ENCODE measurements at regions not wholly inside any gene's neighbourhood (a gene's known extent, or its start where the extent isn't known, plus 50 kb on each side); places are given as distances from the start of the nearest gene placed in this dataset.
"Not testable (repeated sequence)": the region's sequence is repeated elsewhere in the genome, so short reads cannot be mapped to it uniquely, and the experiment has no call there.

DNA sequence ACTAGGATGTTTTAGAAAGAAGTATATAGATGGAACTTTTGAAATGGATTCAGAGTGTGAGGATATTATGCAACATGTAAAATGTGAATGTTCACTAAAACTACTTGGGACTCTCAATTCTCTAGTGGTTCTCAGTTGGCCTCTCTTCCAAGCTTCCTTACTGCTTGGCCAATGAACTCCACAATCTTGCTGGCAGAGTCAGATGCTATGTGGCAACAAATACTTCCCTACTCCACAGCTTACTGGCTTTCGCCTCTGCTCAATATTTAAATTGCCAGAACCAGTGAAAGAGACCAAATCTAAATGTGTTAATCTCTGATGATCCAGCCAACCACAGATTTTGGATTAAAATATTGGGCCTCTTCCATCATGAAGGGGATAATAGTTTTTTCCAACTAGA is 138.4 kb downstream of the HTR1B start:
- no peak for DNase-seq (ENCODE audit: low read depth)

DNA sequence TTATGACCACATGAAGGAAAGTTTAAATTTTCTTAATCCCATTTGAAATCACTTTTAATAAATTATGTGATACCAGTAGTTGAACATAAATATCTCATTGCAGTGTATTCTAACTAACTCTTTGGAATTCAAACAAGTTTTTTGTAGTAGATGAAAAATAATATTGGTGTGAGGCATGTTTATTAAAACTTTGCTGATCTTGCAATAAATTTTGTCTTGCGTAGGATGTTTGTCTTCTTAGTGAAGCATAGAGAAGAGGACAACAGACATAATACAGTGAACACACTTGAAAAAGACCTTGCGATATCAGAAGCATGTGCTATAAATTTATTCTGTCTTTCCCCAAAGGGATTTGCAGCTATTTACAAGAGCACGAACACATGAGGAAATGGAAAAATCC is 140.7 kb downstream of the HTR1B start:
- DNase-seq (ENCODE audit: low read depth): no peak

- no peak for DNase-seq (ENCODE audit: low read depth)
These were observed 145.0 kb downstream of the HTR1B start for GRCh38 chr6:77318256-77318655.

- DNase-seq (ENCODE audit: low read depth): no peak
These were observed 149.7 kb downstream of the HTR1B start for GRCh38 chr6:77313595-77313994.

DNA sequence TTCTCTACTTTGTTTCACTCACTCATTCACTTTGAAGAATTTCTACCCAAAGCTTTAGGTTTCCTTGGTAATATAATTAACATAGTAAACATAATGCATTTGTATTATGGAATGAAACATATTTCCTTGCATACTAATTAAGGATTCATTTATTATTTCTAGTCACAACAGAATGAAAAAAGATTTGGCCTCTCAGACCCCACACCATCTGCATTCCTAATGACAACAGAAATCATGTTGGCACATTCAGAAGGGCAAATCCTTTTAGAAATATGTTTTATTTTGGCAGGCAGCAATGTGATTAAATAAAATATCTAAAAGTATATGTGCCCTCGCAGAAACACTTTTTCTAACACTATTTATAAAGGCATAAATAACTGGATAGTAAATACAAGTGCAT is 163.4 kb downstream of the HTR1B start:
- no peak for DNase-seq (ENCODE audit: low read depth)

GRCh38 chr6:77298283-77298682 is 165.0 kb downstream of the HTR1B start:
- DNase-seq (ENCODE audit: low read depth): no peak

GRCh38 chr6:77292564-77293546 is 170.4 kb downstream of the HTR1B start:
- DNase-seq (ENCODE audit: low read depth): peak; percentile 83

DNA sequence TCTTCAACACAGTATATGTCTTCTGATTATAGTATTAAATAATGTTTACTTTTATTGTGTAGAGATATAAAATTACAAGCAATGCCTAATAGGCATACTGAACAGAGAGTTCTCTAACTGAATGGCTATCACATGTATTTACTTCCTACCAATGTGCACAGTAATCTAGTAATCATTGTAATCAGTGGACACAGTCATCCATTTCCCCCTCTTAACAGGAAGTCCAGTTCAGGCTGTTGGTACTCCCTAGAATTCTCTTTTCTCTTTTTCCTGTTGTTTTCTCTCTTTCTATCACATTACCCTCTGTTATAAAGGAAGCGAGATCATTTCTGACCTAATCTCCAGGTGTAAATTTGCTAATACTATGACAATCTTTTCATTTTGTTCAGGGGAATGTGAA is 172.5 kb downstream of the HTR1B start:
- DNase-seq (ENCODE audit: low read depth): no peak

DNA sequence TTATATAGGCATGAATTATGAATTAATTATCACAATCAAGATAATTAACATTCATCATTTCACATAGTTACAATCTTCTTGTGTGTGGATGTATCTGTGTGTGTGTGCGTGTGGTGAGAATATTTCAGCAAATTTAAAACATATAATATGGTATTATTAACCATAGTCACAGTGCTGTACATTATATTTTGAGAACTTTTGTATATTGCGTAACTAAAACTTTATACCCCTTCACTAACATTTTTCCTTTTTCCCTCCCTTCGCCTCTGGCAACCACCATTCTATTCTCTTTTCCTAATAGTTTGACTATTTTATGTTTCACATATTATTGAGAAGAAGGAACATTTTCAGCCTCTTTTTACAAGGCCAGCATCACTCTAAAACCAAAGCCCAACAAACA is 176.8 kb downstream of the HTR1B start:
- DNase-seq (ENCODE audit: low read depth): no peak

- DNase-seq (ENCODE audit: low read depth): no peak
These were observed 189.4 kb downstream of the HTR1B start for GRCh38 chr6:77273929-77274328.

GRCh38 chr6:77264970-77265369 is 198.3 kb downstream of the HTR1B start:
- DNase-seq (ENCODE audit: low read depth): no peak

DNA sequence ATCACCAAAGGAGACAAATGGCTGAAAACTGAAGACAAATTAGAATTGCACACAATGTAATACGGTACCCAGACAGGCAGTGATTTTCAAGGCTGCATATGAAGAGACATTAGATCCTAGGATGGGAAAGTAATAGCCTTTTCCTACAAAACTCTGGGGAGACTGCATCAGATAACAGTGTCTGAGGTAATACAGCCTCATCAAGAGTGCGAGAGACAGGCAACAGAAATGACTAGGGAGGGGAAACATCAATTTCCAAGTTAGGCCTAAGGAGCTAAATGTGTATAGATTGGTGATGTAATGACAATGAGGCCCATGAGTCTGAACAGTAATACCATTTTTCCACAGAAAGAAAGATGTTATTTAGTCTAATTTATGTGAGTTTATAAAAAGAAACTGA is 200.3 kb downstream of the HTR1B start:
- DNase-seq (ENCODE audit: low read depth): no peak

- not testable (repeated sequence) for DNase-seq (ENCODE audit: low read depth)
These were observed 211.5 kb downstream of the HTR1B start for GRCh38 chr6:77251801-77252200.

DNA sequence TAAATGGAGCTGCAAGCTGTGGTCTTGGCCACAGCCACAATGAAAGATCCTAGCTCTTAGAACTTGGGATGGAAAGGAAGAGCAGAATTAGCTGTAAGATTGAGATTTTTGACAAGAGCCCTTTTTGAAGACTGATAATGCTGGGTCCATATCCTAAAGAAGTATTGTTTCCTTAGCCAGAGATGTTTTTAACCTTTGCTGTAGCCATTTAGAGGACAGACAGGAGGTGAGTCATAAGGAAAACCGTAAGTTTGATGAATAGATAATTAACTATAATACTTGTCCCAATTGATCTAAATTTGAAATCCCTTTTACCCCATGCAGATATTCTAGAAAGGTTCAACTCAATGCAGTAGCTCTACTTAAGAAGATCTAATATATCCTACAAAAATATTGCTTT is 213.7 kb downstream of the HTR1B start:
- DNase-seq (ENCODE audit: low read depth): no peak

DNA sequence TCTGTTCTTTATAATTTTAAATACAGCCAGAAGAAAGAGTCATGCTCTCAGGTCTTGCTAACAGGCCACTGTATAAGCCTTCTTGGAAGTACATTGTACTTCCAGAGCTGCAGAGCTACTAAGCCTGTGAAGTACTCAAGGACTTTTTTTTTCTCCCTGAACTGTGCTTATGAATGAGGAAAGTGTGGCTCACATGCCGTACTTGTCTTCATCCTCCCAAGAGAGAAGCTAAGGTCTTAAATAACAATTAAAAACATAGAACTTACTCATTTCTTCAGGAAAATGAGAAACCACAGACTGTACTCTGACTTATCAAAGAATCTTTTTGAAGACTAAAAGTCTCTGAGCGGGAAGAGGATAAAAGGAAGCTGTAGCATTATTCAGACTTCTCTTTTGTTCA is 218.3 kb downstream of the HTR1B start:
- DNase-seq (ENCODE audit: low read depth): no peak

DNA sequence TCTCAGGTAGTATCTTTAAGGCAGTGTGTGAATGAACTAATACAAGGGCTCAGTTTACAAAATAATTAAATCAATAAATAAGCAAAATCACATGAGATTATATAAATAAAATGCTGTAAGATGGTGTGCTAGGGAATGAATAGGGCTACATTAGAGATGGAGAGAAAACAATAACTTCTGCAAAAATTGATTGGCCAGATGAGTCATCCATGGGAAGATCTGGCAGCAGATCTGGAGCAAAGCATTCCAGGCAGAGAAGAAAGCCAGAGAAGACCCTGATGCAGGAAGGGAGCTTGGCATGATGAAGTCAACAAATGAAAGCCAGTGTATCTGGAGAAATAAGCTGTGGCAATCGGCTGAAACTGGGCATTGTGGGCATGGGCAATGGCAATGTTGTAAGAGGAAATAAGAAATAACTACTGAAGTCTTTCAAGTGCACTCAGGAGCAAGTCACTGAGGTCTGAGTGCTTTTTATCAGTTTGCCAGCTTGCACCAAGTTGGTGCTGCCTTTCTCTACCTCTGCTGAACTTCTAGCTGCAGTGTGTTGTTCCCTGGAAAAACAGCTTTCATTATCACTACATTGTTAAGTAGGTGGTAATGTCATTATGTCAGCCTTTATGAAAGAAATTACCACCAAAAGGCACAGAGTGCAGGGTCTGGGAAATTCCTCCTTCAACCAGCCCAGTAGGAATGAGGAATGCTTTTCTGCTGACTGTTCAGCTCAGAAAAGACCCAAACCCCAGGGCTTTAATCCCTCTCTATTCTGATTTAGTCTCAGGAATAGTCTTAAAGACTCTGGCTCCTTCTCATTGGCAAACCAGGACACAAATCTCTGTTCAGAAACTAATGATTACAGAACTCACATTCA is 231.6 kb downstream of the HTR1B start:
- no peak for DNase-seq (ENCODE audit: low read depth)

GRCh38 chr6:77228279-77228678 is 235.0 kb downstream of the HTR1B start:
- no peak for DNase-seq (ENCODE audit: low read depth)

DNA sequence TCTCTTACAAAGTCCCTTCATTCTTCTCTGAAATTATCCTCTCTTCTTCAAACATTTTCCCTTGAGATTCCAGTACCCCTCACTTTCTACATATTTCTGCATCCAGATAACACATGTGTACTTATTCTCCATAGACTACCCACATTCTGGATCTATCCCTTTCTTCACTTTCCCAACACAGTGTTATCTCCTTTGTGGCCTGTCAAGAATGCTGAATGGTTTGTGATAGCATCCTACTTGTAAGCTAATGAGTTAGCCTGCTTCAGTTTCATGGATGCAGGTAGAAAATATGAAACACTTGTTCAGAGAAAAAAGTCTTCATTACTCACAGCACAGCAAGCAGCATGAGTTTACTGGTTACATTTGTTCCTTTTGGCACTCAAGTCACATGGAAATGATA is 245.4 kb downstream of the HTR1B start:
- no peak for DNase-seq (ENCODE audit: low read depth)

DNA sequence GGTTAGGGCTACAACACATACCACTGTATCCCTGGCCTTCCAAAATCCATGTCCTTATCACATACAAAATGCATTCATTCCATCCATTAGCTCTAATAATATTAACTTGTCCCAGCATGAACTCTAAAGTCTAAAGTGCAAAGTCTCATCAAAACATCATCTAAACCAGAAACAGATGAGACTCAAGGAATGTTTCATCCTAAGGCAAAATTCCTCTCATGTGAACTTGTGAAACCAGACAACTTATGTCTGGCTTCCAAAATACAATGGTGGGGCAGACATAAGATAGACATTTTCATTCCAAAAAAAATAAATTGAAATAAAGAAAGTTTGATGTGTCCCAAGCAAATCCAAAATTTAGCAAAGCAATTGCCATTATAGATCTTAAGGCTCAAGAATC is 257.4 kb downstream of the HTR1B start:
- DNase-seq (ENCODE audit: low read depth): no peak

DNA sequence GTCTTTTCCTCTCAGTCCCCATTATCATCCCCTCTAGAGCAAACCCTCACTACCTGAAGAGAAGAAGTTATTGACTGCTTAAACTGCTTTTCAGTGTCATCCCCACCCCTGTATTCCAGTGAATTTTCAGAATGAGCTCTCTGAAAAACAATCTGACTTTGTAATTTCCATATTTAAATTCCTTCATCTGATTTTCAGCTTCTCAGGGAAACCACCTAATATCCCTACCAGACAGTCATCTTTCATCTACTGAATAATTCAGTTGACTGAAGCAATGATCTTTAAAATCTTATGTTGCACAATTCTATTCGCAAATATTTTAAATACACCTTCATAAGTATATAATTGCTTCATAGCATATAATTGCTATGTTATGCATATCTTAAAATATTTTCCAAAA is 258.7 kb downstream of the HTR1B start:
- DNase-seq (ENCODE audit: low read depth): no peak

- no peak for DNase-seq (ENCODE audit: low read depth)
These were observed 279.8 kb downstream of the HTR1B start for GRCh38 chr6:77183447-77183846.

DNA sequence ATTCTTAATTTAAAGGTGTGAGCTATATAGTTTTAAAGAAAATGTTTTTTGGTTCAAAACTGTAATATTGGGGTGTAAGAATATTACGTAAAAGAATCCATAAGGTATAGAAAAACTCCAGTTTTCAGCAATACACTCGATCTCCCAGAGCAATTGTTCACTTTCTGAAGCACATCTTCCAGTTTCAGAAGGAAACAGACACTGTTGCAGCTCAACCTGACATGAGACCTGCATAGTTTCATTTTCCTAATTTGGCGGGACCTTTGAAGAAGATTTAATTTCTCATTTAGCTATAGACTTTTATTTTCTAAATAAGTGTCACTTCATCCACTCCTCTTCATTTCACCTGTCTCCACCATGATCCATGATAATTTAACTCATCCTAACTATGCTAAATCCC is 281.5 kb downstream of the HTR1B start:
- no peak for DNase-seq (ENCODE audit: low read depth)

GRCh38 chr6:77180326-77180725 is 283.0 kb downstream of the HTR1B start:
- peak; percentile 9 for DNase-seq (ENCODE audit: low read depth)

Data from HS-5 (cell line).